CD4-positive, alpha-beta T cell (primary cell): ENCODE measurements at regions not wholly inside any gene's neighbourhood (a gene's known extent, or its start where the extent isn't known, plus 50 kb on each side); places are given as distances from the start of the nearest gene placed in this dataset.
"Not testable (repeated sequence)": the region's sequence is repeated elsewhere in the genome, so short reads cannot be mapped to it uniquely, and the experiment has no call there.

ENCODE experiments used
- ATAC-seq: fragments of 200-7000 bp; cut with Tn5 transposase; one replicate; pipeline ENCODE4 v1.10.0; 2022; ENCODE audit warnings: mild to moderate bottlenecking; ENCODE audit not compliant: poor library complexity
- CTCF ChIA-PET: fragments of 350-600 bp; sonication (Branson Sonifier 250); formaldehyde crosslinking; loops from one replicate; lab custom pipeline; 2021; ENCODE audit warnings: antibody characterized with exemption, inconsistent platforms; lab: Charles Lee
- POLR2A ChIA-PET: fragments of 350-600 bp; sonication (Branson Sonifier 250); formaldehyde crosslinking; loops from one replicate; lab custom pipeline; 2021; ENCODE audit warnings: antibody characterized with exemption, inconsistent platforms; lab: Charles Lee
- DNase-seq, 14 experiments: peaks; one replicate each; pipeline ENCODE4 v3.0.0-alpha.2; 2013 to 2020; ENCODE audit warnings: mixed read lengths in 2 of 14
- H3K27ac ChIP-seq, 2 donors: one replicate each; pipeline versions ENCODE4 v1.5.1 to v1.7.0; 2013; ENCODE audit warnings: low read length in 2 of 2, low read depth in 1 of 2, mild to moderate bottlenecking in 1 of 2
- H3K27me3 ChIP-seq, 2 experiments: 1 replicate in 1 of 2; 2 replicates in 1 of 2; pipeline versions ENCODE4 v1.6.1 to v1.7.0; 2013; ENCODE audit warnings: low read length in 2 of 2, control low read depth in 1 of 2, mild to moderate bottlenecking in 1 of 2, moderate library complexity in 1 of 2; ENCODE audit not compliant: insufficient read depth in 2 of 2, control insufficient read depth in 1 of 2
- H3K36me3 ChIP-seq: one replicate; pipeline ENCODE4 v1.6.1; 2013; ENCODE audit warnings: low read length, control low read depth; ENCODE audit not compliant: insufficient read depth
- H3K4me1 ChIP-seq: one replicate; pipeline ENCODE4 v1.6.1; 2013; ENCODE audit warnings: low read length, control low read depth; ENCODE audit not compliant: insufficient read depth
- H3K4me3 ChIP-seq: one replicate; pipeline ENCODE4 v1.5.1; 2013; ENCODE audit warnings: mild to moderate bottlenecking, low read length, moderate library complexity
- H3K9me3 ChIP-seq, 2 experiments: 1 replicate in 1 of 2; 2 replicates in 1 of 2; pipeline versions ENCODE4 v1.6.1 to v1.7.0; 2013; ENCODE audit warnings: low read length in 2 of 2, mild to moderate bottlenecking in 2 of 2, control low read depth in 1 of 2, moderate library complexity in 1 of 2; ENCODE audit not compliant: control insufficient read depth in 1 of 2, insufficient read depth in 1 of 2
- H3K27ac Mint-ChIP-seq: one replicate; pipeline ENCODE4 v1.8.0; 2020; ENCODE audit warnings: mixed read lengths
- H3K27me3 Mint-ChIP-seq: one replicate; pipeline ENCODE4 v1.8.0; 2021; ENCODE audit warnings: mixed read lengths
- H3K36me3 Mint-ChIP-seq: one replicate; pipeline ENCODE4 v1.8.0; 2021; ENCODE audit warnings: low read depth, mixed read lengths
- H3K4me1 Mint-ChIP-seq: one replicate; pipeline ENCODE4 v1.8.0; 2021; ENCODE audit warnings: low read depth, mixed read lengths
- H3K4me3 Mint-ChIP-seq: one replicate; pipeline ENCODE4 v1.8.0; 2020; ENCODE audit warnings: mild to moderate bottlenecking, mixed read lengths
- H3K9me3 Mint-ChIP-seq: one replicate; pipeline ENCODE4 v1.8.0; 2020; ENCODE audit warnings: mixed read lengths
- intact Hi-C, 2 experiments: fragments of 100-400 bp; cut with DNase I in 1 of 2; cut with micrococcal nuclease in 1 of 2; formaldehyde crosslinking; loops; one replicate each; pipeline versions ENCODE4 v1.15.1 to v1.9.0; 2023 to 2025; cut with DNase I, micrococcal nuclease
- TF ChIP-seq, protein P1 (sequence below): fragments of 200-600 bp; IDR thresholded peaks from one replicate; pipeline ENCODE4 v1.8.0; 2022; ENCODE audit warnings: antibody characterized with exemption, mild to moderate bottlenecking

DNA sequence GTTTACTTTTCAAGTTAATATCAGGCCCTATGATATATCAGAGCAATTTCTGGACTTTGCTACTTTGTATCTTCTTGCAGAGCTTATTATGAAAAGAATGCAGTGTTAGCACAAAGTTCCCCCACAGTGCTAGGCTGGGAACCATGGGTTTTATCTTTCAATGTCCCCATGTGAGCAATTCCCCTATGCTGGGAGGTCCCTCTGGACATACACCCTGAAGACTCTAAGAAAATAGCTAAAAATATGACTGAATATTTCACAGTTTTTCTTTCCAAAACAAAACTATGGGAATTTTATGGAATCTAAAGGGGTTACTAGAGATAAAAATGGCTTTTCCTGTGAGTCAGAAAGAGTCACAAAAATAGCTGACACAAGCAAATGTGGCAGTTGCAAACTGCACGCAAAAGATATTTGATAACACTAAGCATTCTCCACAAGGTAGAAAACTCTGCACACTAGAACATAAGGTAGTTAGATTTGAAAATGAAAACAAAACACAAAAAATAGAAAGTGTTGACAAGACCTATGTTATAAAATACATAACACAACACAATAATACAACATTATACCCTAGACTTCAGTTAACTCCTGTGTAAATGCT lies 487.5 kb upstream of the GRIN3A start:
- POLR2A ChIA-PET: no interaction called here

DNA sequence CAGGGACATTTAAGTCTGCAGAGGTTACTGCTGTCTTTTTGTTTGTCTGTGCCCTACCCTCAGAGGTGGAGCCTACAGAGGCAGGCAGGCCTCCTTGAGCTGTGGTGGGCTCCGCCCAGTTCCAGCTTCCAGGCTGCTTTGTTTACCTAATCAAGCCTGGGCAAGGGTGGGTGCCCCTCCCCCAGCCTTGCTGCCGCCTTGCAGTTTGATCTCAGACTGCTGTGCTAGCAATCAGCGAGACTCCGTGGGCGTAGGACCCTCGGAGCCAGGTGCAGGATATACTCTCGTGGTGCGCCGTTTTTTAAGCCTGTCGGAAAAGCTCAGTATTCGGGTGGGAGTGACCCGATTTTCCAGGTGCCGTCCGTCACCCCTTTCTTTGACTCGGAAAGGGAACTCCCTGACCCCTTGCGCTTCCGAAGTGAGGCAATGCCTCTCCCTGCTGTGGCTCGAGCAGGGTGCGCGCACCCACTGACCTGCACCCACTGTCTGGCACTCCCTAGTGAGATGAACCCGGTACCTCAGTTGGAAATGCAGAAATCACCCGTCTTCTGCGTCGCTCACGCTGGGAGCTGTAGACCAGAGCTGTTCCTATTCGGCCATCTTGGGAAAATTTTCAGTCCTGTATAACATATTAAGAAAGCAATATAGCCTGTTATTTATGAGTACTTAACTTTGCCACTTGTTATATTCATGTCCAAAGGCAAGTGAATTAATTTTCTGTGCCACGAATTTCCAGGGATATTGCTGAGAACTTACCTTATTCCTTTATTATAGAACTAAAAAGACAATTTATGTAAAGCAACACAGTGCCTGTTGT lies 485.1 kb upstream of the GRIN3A start:
- not testable (repeated sequence) for ATAC-seq, H3K4me1 Mint-ChIP-seq

More for the DNA sequence above, 487.5 kb upstream of the GRIN3A start:
- Mint-ChIP-seq H3K4me3 (no peak overlapping the region), H3K4me1 (no peaks in the 10 kb centered on the region), H3K27ac (no peak overlapping the region), H3K36me3 (no peaks in the 10 kb centered on the region), H3K9me3 (peaks cover 3% of the 10 kb centered on the region), H3K27me3 (no peaks in the 10 kb centered on the region)
- peaks cover 0 to 5% of the 10 kb centered on the region in 2 experiments for H3K9me3 ChIP-seq
- H3K4me1 ChIP-seq: no peaks in the 10 kb centered on the region
- CTCF ChIA-PET: no interaction called here
- no peak for ATAC-seq
- H3K36me3 ChIP-seq: no peaks in the 10 kb centered on the region
- no peaks in the 10 kb centered on the region for H3K27me3 ChIP-seq
- TF ChIP-seq, protein P1, sequence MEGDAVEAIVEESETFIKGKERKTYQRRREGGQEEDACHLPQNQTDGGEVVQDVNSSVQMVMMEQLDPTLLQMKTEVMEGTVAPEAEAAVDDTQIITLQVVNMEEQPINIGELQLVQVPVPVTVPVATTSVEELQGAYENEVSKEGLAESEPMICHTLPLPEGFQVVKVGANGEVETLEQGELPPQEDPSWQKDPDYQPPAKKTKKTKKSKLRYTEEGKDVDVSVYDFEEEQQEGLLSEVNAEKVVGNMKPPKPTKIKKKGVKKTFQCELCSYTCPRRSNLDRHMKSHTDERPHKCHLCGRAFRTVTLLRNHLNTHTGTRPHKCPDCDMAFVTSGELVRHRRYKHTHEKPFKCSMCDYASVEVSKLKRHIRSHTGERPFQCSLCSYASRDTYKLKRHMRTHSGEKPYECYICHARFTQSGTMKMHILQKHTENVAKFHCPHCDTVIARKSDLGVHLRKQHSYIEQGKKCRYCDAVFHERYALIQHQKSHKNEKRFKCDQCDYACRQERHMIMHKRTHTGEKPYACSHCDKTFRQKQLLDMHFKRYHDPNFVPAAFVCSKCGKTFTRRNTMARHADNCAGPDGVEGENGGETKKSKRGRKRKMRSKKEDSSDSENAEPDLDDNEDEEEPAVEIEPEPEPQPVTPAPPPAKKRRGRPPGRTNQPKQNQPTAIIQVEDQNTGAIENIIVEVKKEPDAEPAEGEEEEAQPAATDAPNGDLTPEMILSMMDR: no peak
- no peak overlapping the region for H3K4me3 ChIP-seq
- H3K27ac ChIP-seq: no peak overlapping the region
- intact Hi-C loops: no loop called here
- no peak for DNase-seq

DNA sequence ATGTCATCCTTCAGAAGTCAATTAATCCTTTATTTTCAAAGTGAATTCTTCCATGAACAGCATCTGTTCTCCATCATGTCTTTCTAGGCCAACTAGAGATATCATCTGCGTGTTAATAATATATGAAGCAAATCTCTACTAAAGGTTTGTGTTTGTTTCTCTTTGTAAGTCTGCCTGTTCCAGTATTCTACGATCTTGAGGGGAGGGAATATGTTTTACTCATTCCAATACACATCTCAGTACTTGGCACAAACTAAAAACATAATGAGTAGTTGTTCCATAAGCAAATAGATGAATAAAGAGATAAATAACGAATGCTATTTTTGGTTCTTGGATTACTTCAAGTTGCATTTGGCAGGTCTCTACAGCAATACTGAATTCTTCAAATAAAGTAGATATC lies 470.7 kb upstream of the GRIN3A start:
- TF ChIP-seq, protein P1: no peak
- intact Hi-C loops: no loop called here
- no peak for DNase-seq
- Mint-ChIP-seq H3K9me3 (peaks cover 8% of the 10 kb centered on the region), H3K27ac (no peak overlapping the region), H3K4me1 (no peaks in the 10 kb centered on the region), H3K4me3 (no peak overlapping the region), H3K27me3 (no peaks in the 10 kb centered on the region), H3K36me3 (no peaks in the 10 kb centered on the region)
- Histone ChIP-seq H3K4me1 (no peaks in the 10 kb centered on the region), H3K36me3 (no peaks in the 10 kb centered on the region), H3K27ac (no peak overlapping the region), H3K9me3 (no peaks in the 10 kb centered on the region), H3K27me3 (no peaks in the 10 kb centered on the region), H3K4me3 (no peak overlapping the region)
- POLR2A ChIA-PET: no interaction called here
- no peak for ATAC-seq
- CTCF ChIA-PET: no interaction called here

More for the DNA sequence above, 485.1 kb upstream of the GRIN3A start:
- H3K27me3 ChIP-seq, intact Hi-C loops, H3K27ac ChIP-seq, POLR2A ChIA-PET, H3K9me3 Mint-ChIP-seq, H3K27me3 Mint-ChIP-seq, H3K4me3 Mint-ChIP-seq, H3K4me1 ChIP-seq, H3K36me3 ChIP-seq, H3K4me3 ChIP-seq, DNase-seq, H3K36me3 Mint-ChIP-seq, H3K9me3 ChIP-seq, H3K27ac Mint-ChIP-seq, CTCF ChIA-PET: not testable (repeated sequence)
